ENCODE measurements at regions not wholly inside any gene's neighbourhood (a gene's known extent, or its start where the extent isn't known, plus 50 kb on each side); places are given as distances from the start of the nearest gene placed in this dataset.

GRCh38 chr13:48806522-48806921 lies 152.8 kb downstream of the CYSLTR2 start:
- no peaks in the 10 kb centered on the region for H3F3A ChIP-seq (ENCODE audit: low read length, unreplicated experiment)
- H3K9ac ChIP-seq (ENCODE audit: low read length) = no peak overlapping the region
- peaks cover 15% of the 10 kb centered on the region for H3K4me1 ChIP-seq (ENCODE audit: insufficient read depth, low read length)
- TF ChIP-seq, protein P1, sequence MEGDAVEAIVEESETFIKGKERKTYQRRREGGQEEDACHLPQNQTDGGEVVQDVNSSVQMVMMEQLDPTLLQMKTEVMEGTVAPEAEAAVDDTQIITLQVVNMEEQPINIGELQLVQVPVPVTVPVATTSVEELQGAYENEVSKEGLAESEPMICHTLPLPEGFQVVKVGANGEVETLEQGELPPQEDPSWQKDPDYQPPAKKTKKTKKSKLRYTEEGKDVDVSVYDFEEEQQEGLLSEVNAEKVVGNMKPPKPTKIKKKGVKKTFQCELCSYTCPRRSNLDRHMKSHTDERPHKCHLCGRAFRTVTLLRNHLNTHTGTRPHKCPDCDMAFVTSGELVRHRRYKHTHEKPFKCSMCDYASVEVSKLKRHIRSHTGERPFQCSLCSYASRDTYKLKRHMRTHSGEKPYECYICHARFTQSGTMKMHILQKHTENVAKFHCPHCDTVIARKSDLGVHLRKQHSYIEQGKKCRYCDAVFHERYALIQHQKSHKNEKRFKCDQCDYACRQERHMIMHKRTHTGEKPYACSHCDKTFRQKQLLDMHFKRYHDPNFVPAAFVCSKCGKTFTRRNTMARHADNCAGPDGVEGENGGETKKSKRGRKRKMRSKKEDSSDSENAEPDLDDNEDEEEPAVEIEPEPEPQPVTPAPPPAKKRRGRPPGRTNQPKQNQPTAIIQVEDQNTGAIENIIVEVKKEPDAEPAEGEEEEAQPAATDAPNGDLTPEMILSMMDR (conservative IDR thresholded peaks at IDR 0.05; ENCODE audit: low read depth, low read length) = no peak
- no peak for TF ChIP-seq EZH2phosphoT487 (IDR thresholded peaks at IDR 0.05; ENCODE audit: borderline replicate concordance, low read length)
- no peak for TF ChIP-seq EZH2 (IDR thresholded peaks at IDR 0.05; ENCODE audit: low read length, unreplicated experiment)
- H3K4me3 ChIP-seq (ENCODE audit: low read length) = no peak overlapping the region
- ChIA-PET POLR2A (ENCODE audit: unreplicated experiment) (no interaction called here), CTCF (no interaction called here)
- DNase-seq (no peak), ATAC-seq (peak; percentile 60)
- BruUV-seq (replicated peaks) = no TSS peak
- H3K79me2 ChIP-seq (ENCODE audit: low read length) = no peaks in the 10 kb centered on the region
- intact Hi-C loops (cut with micrococcal nuclease) = no loop called here
- H3K36me3 ChIP-seq (ENCODE audit: low read depth, low read length) = no peaks in the 10 kb centered on the region
- H3K9me2 ChIP-seq (replicated peaks; ENCODE audit: low read length) = no peaks in the 10 kb centered on the region
- no peak overlapping the region for H2AFZ ChIP-seq (ENCODE audit: low read length)
- H3K27ac ChIP-seq (ENCODE audit: low read length) = no peak overlapping the region
- H4K20me1 ChIP-seq (ENCODE audit: low read length) = no peaks in the 10 kb centered on the region
- H3K4me2 ChIP-seq (ENCODE audit: low read length) = no peak overlapping the region
- H3K9me3 ChIP-seq (ENCODE audit: low read length) = no peaks in the 10 kb centered on the region
- H3K27me3 ChIP-seq (ENCODE audit: low read length) = no peaks in the 10 kb centered on the region

DNA sequence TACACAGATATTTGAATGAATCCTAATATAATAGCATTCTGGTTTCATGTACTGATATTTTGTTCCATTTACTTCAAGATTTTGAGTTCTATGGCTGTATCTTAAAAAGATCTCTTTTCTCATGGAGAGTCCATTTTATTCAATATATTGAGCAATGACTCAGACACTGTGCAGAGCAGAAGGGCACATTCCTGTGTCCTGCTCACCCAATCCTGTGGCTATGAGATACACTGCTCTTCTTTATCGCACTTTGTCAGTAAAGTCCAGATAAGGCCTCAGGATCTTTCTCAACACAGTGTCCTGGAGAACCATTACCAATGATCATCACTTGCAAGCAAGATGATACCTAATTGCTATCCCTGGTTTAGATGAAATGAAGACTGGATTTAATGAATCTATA lies 155.0 kb downstream of the CYSLTR2 start:
- H3K4me1 ChIP-seq (ENCODE audit: insufficient read depth, low read length) = peaks cover 15% of the 10 kb centered on the region
- H3K27me3 ChIP-seq (ENCODE audit: low read length) = no peaks in the 10 kb centered on the region
- no peak overlapping the region for H3K27ac ChIP-seq (ENCODE audit: low read length)
- no TSS peak for BruUV-seq (replicated peaks)
- no peaks in the 10 kb centered on the region for H3K9me3 ChIP-seq (ENCODE audit: low read length)
- ChIA-PET CTCF (no interaction called here), POLR2A (ENCODE audit: unreplicated experiment) (no interaction called here)
- no peaks in the 10 kb centered on the region for H3K79me2 ChIP-seq (ENCODE audit: low read length)
- TF ChIP-seq EZH2phosphoT487 (IDR thresholded peaks at IDR 0.05; ENCODE audit: borderline replicate concordance, low read length) (no peak), EZH2 (IDR thresholded peaks at IDR 0.05; ENCODE audit: low read length, unreplicated experiment) (no peak)
- TF ChIP-seq, protein P1 (conservative IDR thresholded peaks at IDR 0.05; ENCODE audit: low read depth, low read length) = no peak
- H4K20me1 ChIP-seq (ENCODE audit: low read length) = no peaks in the 10 kb centered on the region
- no peak overlapping the region for H2AFZ ChIP-seq (ENCODE audit: low read length)
- H3F3A ChIP-seq (ENCODE audit: low read length, unreplicated experiment) = no peaks in the 10 kb centered on the region
- H3K9me2 ChIP-seq (replicated peaks; ENCODE audit: low read length) = no peaks in the 10 kb centered on the region
- no peaks in the 10 kb centered on the region for H3K36me3 ChIP-seq (ENCODE audit: low read depth, low read length)
- DNase-seq (no peak), ATAC-seq (no peak)
- no peak overlapping the region for H3K9ac ChIP-seq (ENCODE audit: low read length)
- intact Hi-C loops (cut with micrococcal nuclease) = no loop called here
- H3K4me3 ChIP-seq (ENCODE audit: low read length) = no peak overlapping the region
- no peak overlapping the region for H3K4me2 ChIP-seq (ENCODE audit: low read length)

DNA sequence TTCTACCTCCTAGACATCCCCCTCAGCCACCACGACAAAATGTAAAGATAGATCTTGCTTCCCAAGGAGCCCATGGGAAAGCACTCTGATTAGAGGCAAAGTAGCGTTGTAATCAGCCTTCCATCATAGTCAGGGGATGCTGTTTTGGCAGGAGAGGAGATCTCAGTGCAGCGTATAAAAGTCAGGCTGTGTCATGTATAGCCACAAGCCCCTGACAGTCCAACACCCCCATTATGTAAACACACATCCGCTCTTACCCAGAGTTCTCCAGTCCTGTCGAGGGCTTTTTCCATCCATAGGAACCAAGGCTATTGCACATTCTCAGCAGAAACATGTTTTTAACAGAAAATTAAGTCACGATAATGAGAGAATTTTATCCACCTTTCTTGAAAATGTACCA lies 156.3 kb downstream of the CYSLTR2 start:
- H3K36me3 ChIP-seq (ENCODE audit: low read depth, low read length) = no peaks in the 10 kb centered on the region
- peaks cover 12% of the 10 kb centered on the region for H3K4me1 ChIP-seq (ENCODE audit: insufficient read depth, low read length)
- no peaks in the 10 kb centered on the region for H3K9me2 ChIP-seq (replicated peaks; ENCODE audit: low read length)
- intact Hi-C loops (cut with micrococcal nuclease) = no loop called here
- ATAC-seq = no peak
- H3K9ac ChIP-seq (ENCODE audit: low read length) = no peak overlapping the region
- no peaks in the 10 kb centered on the region for H3K9me3 ChIP-seq (ENCODE audit: low read length)
- no peak overlapping the region for H3K4me3 ChIP-seq (ENCODE audit: low read length)
- H4K20me1 ChIP-seq (ENCODE audit: low read length) = no peaks in the 10 kb centered on the region
- BruUV-seq (replicated peaks) = no TSS peak
- ChIA-PET CTCF (no interaction called here), POLR2A (ENCODE audit: unreplicated experiment) (no interaction called here)
- H3F3A ChIP-seq (ENCODE audit: low read length, unreplicated experiment) = no peaks in the 10 kb centered on the region
- no peak overlapping the region for H3K27ac ChIP-seq (ENCODE audit: low read length)
- TF ChIP-seq EZH2 (IDR thresholded peaks at IDR 0.05; ENCODE audit: low read length, unreplicated experiment) (no peak), EZH2phosphoT487 (IDR thresholded peaks at IDR 0.05; ENCODE audit: borderline replicate concordance, low read length) (no peak)
- TF ChIP-seq, protein P1 (conservative IDR thresholded peaks at IDR 0.05; ENCODE audit: low read depth, low read length) = no peak
- no peak overlapping the region for H3K4me2 ChIP-seq (ENCODE audit: low read length)
- H2AFZ ChIP-seq (ENCODE audit: low read length) = no peak overlapping the region
- no peaks in the 10 kb centered on the region for H3K79me2 ChIP-seq (ENCODE audit: low read length)
- H3K27me3 ChIP-seq (ENCODE audit: low read length) = no peaks in the 10 kb centered on the region
- no peak for DNase-seq
